ENCODE measurements at regions not wholly inside any gene's neighbourhood (a gene's known extent, or its start where the extent isn't known, plus 50 kb on each side); places are given as distances from the start of the nearest gene placed in this dataset.

DNA sequence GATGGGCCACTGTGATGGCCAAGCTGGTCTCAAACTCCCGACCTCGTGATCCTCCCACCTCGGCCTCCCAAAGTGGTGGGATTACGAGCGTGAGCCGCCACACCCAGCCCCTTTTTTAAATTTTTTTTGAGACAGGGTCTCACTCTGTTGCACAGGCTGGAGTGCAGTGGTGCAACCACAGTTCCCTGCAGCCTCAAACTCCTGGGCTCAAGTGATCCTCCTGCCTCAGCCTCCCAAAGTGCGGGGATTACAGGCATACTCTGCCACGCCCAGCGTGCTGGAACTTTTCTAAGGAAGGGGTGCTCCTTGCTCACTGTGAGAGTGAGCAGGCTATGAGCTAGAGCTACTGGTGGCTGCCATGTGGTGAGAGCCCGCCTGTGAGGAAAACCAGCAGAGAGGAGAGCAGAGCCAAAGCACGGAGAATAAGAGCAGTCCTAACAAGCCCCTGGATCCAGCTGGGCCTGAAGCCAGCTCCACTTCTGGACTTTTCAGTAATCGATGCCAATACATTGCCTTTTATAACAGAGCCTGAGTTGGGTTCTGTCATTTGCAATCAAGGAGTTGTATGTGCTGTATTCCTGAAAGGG, 75.5 kb upstream of the UNC5A start:
- DNase-seq = no peak

GRCh38 chr5:176735383-176736265, 74.7 kb upstream of the UNC5A start:
- no peak for DNase-seq

- DNase-seq = no peak
These were observed 73.9 kb upstream of the UNC5A start for GRCh38 chr5:176736301-176736930.

- no peak for DNase-seq
These were observed 73.2 kb upstream of the UNC5A start for GRCh38 chr5:176736931-176737745.

DNA sequence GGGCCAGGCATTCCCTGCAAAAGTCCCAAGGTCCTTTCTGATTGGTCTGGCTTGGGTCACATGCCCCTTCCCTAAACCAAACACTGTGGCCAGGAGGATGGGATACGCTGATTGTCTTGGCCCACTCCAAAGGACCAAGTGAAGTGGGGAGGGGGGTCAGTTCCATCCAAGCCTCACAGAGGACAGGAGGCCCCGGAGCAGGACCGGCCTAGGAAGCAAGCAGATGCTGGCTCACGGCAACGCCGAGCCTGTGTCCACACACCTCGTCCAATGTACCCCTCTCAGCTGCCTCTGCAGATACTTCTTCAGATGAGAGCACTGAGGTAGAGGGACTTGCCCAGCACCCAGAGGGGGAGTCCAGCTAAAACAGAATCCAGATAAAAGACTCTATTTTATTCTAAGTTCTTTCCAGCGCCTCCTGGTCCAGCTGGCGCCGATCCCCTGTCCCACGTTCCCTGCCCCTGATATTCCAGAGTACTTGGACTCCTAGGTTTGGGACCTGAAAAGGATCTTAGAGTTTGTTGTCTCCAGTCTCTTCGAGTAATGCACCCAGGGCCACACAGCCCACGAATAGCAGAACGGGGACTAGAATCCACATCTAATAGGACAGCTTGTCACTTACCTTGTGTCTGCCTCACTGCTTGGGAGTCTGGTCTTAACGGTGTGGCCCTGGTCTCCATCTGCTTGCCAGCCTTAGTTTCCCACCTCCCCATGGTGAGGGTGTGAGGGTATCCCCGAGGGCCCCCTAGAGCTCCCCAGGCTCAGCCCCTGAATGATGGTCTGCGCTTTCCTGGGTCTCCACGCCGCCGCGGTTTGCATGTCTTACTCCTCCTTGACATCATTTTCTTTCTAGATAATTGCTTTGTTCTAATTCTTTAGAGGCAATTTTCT, 72.4 kb upstream of the UNC5A start:
- DNase-seq = no peak

DNA sequence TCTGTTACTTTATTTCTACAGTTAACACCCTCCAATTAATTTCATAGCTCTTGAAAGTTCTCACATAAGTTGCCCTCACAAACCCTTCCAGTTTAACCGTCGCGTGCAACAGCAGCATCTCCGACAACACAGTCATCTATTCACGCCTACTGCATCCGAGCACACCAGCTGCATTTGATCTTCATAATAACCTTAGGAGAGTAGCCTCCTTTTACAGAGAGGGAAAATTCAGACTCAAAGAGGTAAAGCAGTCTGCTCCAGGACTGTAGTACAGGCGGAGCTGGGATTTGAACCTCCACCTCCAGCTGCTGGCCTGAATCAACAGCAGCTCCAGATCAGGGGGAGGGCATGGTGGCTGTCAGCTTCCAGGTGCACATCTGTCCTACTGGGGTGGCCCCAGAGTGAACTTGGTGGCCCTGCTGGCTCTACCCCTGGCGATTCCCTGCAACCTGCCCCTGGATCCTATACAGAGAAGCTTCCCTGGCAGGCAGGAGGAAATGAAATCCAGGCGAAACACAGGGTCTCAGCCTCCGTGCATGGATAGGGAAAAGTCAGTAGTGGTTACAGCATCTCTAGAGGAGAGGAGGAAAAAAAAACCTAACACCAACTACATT, 71.6 kb upstream of the UNC5A start:
- no peak for DNase-seq

GRCh38 chr5:176739461-176740051, 70.8 kb upstream of the UNC5A start:
- DNase-seq = no peak

- no peak for DNase-seq
These were observed 70.1 kb upstream of the UNC5A start for GRCh38 chr5:176740131-176740701.

- DNase-seq = no peak
These were observed 69.5 kb upstream of the UNC5A start for GRCh38 chr5:176740702-176741496.

- DNase-seq = no peak
These were observed 68.7 kb upstream of the UNC5A start for GRCh38 chr5:176741561-176742211.

DNA sequence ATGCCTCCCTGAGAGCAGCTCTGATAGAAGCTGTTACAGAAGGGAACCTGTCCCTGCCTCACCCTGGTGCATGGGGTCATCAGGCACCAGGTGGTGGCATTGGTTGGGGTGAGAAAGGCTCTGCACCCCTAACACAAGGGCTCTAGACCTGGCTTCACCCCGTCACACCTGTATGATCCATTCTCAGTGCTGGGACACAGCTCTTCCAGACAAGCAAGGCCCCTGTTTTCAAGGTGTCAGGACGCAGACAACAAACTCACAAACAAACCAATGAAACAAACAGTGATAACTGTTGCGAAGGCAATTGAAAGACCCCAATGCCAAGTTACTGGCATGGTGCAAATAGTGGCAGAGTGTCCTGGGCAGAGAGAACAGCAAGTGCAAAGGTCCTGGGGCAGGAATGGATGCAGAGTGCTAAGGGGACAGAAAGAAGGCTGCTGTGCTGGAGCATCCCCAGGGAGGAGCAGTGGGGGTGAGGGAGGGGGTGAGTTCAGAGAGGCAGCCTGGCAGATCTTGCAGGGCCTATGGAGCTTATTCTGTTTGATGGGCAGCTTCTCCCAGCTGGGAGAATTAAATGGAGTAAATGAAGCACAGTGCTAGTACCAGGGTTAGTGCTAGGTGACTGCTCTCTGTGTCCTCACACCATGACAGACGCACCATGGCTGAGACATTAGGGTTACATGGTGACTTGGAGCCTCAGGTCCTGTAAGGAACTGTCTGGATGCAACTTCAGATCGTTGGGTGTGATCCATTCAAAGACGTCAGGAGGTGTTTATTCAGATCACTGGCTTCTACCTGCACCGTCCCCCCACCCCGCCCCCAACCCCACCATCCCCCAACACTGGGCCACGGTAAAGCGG, 67.9 kb upstream of the UNC5A start:
- DNase-seq = no peak

DNA sequence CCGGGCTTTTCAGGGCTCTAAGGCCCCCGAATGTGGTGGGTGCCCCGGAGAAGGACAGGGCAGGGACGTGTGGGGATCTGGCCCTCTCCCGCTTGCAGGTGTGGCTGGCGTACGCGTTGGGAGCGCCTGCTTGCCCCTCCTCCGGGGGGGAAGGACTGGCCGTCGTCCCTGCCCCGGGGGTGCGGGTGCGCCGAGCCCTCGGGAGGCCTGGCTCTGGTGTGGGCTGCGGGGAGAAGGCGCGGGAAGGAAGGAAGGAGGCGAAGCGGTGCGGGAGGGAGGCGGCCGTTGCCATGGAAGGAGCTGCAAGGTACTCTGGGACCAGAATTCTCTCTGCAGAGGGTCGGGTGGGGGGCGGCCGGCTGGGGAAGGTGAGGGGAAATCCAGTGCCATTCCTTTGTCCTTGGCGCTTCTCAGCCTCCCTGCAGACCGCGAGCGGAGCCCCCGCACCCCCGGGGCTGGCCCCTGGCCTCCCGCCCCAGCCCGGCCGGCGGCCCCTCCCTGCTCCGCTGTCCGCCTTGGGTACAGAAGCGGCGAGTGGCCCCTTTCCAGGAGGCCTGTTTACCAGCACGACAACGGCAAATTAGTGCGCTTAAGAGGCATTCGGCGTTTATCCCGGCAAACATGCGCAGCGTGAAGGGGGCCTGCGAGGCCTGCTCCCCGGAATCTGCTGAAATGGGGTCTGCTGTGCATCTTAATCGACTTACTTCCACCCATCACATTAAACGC, 67.1 kb upstream of the UNC5A start:
- DNase-seq = no peak

DNA sequence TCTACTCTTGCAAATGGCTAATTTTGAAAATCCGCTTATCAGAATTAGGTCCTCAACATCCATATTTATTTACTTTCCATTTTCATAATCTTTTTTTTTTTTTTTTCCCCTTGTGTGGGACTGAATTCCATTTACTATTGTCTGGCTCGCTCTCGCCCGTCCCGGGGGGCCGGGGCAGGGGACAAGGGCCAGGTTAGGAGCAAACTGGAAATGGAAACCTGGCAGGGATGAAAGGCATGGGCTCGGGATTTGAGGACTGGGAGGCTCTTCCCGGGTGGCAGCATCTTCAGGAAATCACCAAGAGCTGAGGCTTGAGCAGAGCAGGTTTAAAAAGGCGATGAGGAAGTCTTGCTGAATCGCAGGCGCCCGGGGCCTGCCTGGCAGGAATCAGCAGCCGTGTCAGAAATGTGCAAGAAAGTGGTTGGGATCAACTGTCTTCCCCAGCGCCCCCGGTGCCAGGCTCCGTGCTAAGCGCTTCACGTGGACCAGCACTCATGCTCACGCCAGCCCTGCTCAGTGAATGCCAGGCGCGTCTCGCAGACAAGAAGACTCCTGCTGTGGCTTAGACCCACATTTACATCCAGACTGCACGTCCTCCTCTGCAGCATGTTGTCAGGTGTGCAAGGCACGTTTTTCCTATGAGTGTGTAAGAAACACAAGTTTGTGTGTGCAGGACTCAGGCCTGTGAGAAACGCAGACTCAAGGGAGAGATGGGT, 66.3 kb upstream of the UNC5A start:
- DNase-seq = no peak

- DNase-seq = peak; percentile 24
These were observed 65.8 kb upstream of the UNC5A start for GRCh38 chr5:176744584-176744965.

DNA sequence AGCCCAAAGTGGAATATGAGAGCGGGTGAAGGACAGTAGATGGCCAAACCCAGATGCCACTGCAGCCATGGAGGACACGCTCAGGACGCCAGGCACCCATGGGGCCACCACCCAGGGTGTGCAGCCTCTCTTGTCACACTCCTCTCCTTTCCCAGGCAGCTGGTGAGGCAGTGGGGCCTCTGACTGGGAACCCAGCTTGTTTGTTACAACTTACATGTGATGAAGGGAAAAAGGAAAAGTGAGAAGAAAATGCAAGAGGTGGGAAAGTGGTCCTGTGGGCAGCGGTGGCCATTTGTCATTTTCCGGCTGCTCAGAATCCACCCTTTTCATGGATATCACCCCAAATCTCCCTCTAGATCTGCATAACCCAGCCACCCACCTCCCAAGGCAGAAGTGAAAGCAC, 62.7 kb upstream of the UNC5A start:
- DNase-seq = no peak

- no peak for DNase-seq
These were observed 62.0 kb upstream of the UNC5A start for GRCh38 chr5:176748073-176748966.
